ENCODE measurements at regions not wholly inside any gene's neighbourhood (a gene's known extent, or its start where the extent isn't known, plus 50 kb on each side); places are given as distances from the start of the nearest gene placed in this dataset.

GRCh38 chr6:8758412-8758811 is 323.1 kb upstream of the SLC35B3 start:
- H3K4me3 ChIP-seq (replicated peaks in 1 of 3; ENCODE audit: insufficient read depth in 1 of 3, low read depth in 1 of 3, low read length in 3 of 3): no peak overlapping the region
- intact Hi-C loops (cut with micrococcal nuclease): no loop called here

More at GRCh38 chr6:8758412-8758811, 323.1 kb upstream of the SLC35B3 start:
- H3K9me3 ChIP-seq (replicated peaks; ENCODE audit: control insufficient read depth, insufficient read depth, low read length): peaks cover 3% of the 10 kb centered on the region
- H3K79me2 ChIP-seq (ENCODE audit: control insufficient read depth, insufficient read depth, low read length): no peaks in the 10 kb centered on the region
- H3K4me1 ChIP-seq (ENCODE audit: control insufficient read depth, extremely low read depth, insufficient read depth, low read length): no peaks in the 10 kb centered on the region
- no peak for DNase-seq (ENCODE audit: low read depth, low spot score)
- TF ChIP-seq JUN (IDR thresholded peaks at IDR 0.05; ENCODE audit: borderline replicate concordance, insufficient read depth, insufficient read length, low read depth): no peak
- TF ChIP-seq FOS (IDR thresholded peaks at IDR 0.05; ENCODE audit: borderline replicate concordance, insufficient read depth, low read length): no peak
- TF ChIP-seq EZH2 (IDR thresholded peaks at IDR 0.05; ENCODE audit: borderline replicate concordance, low read depth, low read length, severe bottlenecking): no peak
- TF ChIP-seq POLR2A (IDR thresholded peaks at IDR 0.05; ENCODE audit: low read depth, low read length): no peak
- TF ChIP-seq MYC (IDR thresholded peaks at IDR 0.05; ENCODE audit: low read depth, low read length): no peak
- no peak for TF ChIP-seq MAX (IDR thresholded peaks at IDR 0.05; ENCODE audit: insufficient read depth, insufficient read length)
- TF ChIP-seq POLR2AphosphoS5 (IDR thresholded peaks at IDR 0.05; ENCODE audit: insufficient read depth, low read depth, low read length): no peak
- TF ChIP-seq CTCF (IDR thresholded peaks at IDR 0.05; ENCODE audit: extremely low read depth in 1 of 2, insufficient read depth in 1 of 2, low read depth in 1 of 2, low read length in 2 of 2): no peak
- TF ChIP-seq GATA2 (IDR thresholded peaks at IDR 0.05; ENCODE audit: insufficient read depth, insufficient read length, low read depth, low read length): no peak
- H3K27me3 ChIP-seq (ENCODE audit: control insufficient read depth in 2 of 2, insufficient read depth in 2 of 2, low read length in 2 of 2): no peaks in the 10 kb centered on the region
- ChIA-PET POLR2A (no interaction called here), CTCF (no interaction called here)
- H4K20me1 ChIP-seq (replicated peaks; ENCODE audit: control insufficient read depth, extremely low read depth, insufficient read depth, low read length): no peaks in the 10 kb centered on the region
- H3K36me3 ChIP-seq (ENCODE audit: control insufficient read depth in 2 of 2, extremely low read depth in 1 of 2, insufficient read depth in 2 of 2, low read length in 2 of 2): no peaks in the 10 kb centered on the region
- no peak overlapping the region for H3K9ac ChIP-seq (replicated peaks; ENCODE audit: extremely low read depth, insufficient read depth, low read length)
- H2AFZ ChIP-seq (ENCODE audit: low read depth, low read length): no peak overlapping the region
- no peak overlapping the region for H3K4me2 ChIP-seq (ENCODE audit: insufficient read depth, low read length)
- FAIRE-seq: no peak
- BruUV-seq (replicated peaks): no TSS peak
- dilution Hi-C loops (cut with MboI; ENCODE audit: extremely low pct_ligation_motif_present, low sequenced_read_pairs): no loop called here
- H3K27ac ChIP-seq (ENCODE audit: insufficient read depth, low read depth, low read length): no peak overlapping the region
- H3K9me1 ChIP-seq (replicated peaks; ENCODE audit: control insufficient read depth, extremely low read depth, insufficient read depth, low read length): no peaks in the 10 kb centered on the region
